OCI-LY7 (cell line): ENCODE measurements at regions not wholly inside any gene's neighbourhood (a gene's known extent, or its start where the extent isn't known, plus 50 kb on each side); places are given as distances from the start of the nearest gene placed in this dataset.
"Not testable (repeated sequence)": the region's sequence is repeated elsewhere in the genome, so short reads cannot be mapped to it uniquely, and the experiment has no call there.

Experiments
- BruUV-seq: library from RNA; stranded (reverse); fragments of 400-500 nt; replicated peaks from 2 replicates; lab custom pipeline; 2021; lab: Mats Ljungman, UMichigan
- CTCF ChIA-PET: fragments of 300-600 bp; sonication (Branson Sonifier 250); formaldehyde crosslinking; loops from one replicate; lab custom pipeline; 2022; ENCODE audit warnings: antibody characterized with exemption; ENCODE audit not compliant: unreplicated experiment; lab: Charles Lee
- POLR2A ChIA-PET: fragments of 300-600 bp; sonication (Branson Sonifier 250); formaldehyde crosslinking; loops from one replicate; lab custom pipeline; 2022; ENCODE audit warnings: antibody characterized with exemption; lab: Charles Lee
- DNase-seq: peaks from one replicate; pipeline ENCODE4 v3.0.0-alpha.2; 2015; ENCODE audit warnings: low spot score
- H2AFZ ChIP-seq: fragments of 200-600 bp; sonication (generic), shearing (Covaris generic); 2 replicates; pipeline ENCODE4 v1.6.1; 2014; ENCODE audit warnings: mild to moderate bottlenecking, antibody characterized with exemption, low read length, moderate library complexity
- H3K27ac ChIP-seq: fragments of 200-600 bp; sonication (generic); 2 replicates; pipeline ENCODE4 v1.5.1; 2014; ENCODE audit warnings: mixed run types, low read depth, mild to moderate bottlenecking, moderate library complexity, low read length, inconsistent platforms; ENCODE audit not compliant: poor library complexity, severe bottlenecking
- H3K36me3 ChIP-seq: fragments of 200-600 bp; sonication (generic); 2 replicates; pipeline ENCODE4 v1.6.1; 2014; ENCODE audit warnings: mild to moderate bottlenecking, antibody characterized with exemption, low read length, moderate library complexity, mixed read lengths; ENCODE audit not compliant: insufficient read depth
- H3K4me1 ChIP-seq: fragments of 200-600 bp; sonication (generic); 2 replicates; pipeline ENCODE4 v1.5.1; 2014; ENCODE audit warnings: mild to moderate bottlenecking, low read length; ENCODE audit not compliant: insufficient read depth, poor library complexity, severe bottlenecking
- H3K4me2 ChIP-seq: fragments of 200-600 bp; sonication (generic); 2 replicates; pipeline ENCODE4 v1.6.1; 2014; ENCODE audit warnings: mild to moderate bottlenecking, low read length
- H3K4me3 ChIP-seq: fragments of 200-600 bp; sonication (generic); 2 replicates; pipeline ENCODE4 v1.5.1; 2014; ENCODE audit warnings: mild to moderate bottlenecking, low read depth, low read length; ENCODE audit not compliant: poor library complexity, severe bottlenecking
- H3K79me2 ChIP-seq: fragments of 200-600 bp; sonication (generic); 2 replicates; pipeline ENCODE4 v1.6.1; 2016; ENCODE audit warnings: low read depth, mild to moderate bottlenecking, low read length, moderate library complexity, mixed read lengths; ENCODE audit not compliant: insufficient read depth
- H3K9me2 ChIP-seq: fragments of 200-600 bp; sonication (generic); 2 replicates; pipeline ENCODE4 v1.6.1; 2016; ENCODE audit warnings: mild to moderate bottlenecking, low read length, mixed read lengths; ENCODE audit not compliant: insufficient read depth
- H3K9me3 ChIP-seq: fragments of 200-600 bp; sonication (generic); 2 replicates; pipeline ENCODE4 v1.6.1; 2014; ENCODE audit warnings: mild to moderate bottlenecking, mixed run types, low read length, mixed read lengths
- H4K20me1 ChIP-seq: fragments of 200-600 bp; sonication (generic); 2 replicates; pipeline ENCODE4 v1.6.1; 2014; ENCODE audit warnings: mild to moderate bottlenecking, antibody characterized with exemption, low read length, moderate library complexity, mixed read lengths; ENCODE audit not compliant: insufficient read depth
- CTCF ChIP-seq: fragments of 200-600 bp; sonication (generic); conservative IDR thresholded peaks from 2 replicates; pipeline ENCODE4 v1.5.1; 2014; ENCODE audit warnings: mild to moderate bottlenecking, antibody characterized with exemption, low read length, moderate library complexity, mixed read lengths
- EZH2phosphoT487 ChIP-seq: fragments of 200-600 bp; sonication (generic); IDR thresholded peaks from 2 replicates; pipeline ENCODE4 v1.6.1; 2018; ENCODE audit warnings: low read depth, borderline replicate concordance, mild to moderate bottlenecking, mixed run types, antibody characterized with exemption, low read length, moderate library complexity, mixed read lengths
- intact Hi-C: fragments of 100-400 bp; cut with micrococcal nuclease; formaldehyde crosslinking; loops from one replicate; pipeline ENCODE4 v1.10.0; 2022; ENCODE audit not compliant: unreplicated experiment

DNA sequence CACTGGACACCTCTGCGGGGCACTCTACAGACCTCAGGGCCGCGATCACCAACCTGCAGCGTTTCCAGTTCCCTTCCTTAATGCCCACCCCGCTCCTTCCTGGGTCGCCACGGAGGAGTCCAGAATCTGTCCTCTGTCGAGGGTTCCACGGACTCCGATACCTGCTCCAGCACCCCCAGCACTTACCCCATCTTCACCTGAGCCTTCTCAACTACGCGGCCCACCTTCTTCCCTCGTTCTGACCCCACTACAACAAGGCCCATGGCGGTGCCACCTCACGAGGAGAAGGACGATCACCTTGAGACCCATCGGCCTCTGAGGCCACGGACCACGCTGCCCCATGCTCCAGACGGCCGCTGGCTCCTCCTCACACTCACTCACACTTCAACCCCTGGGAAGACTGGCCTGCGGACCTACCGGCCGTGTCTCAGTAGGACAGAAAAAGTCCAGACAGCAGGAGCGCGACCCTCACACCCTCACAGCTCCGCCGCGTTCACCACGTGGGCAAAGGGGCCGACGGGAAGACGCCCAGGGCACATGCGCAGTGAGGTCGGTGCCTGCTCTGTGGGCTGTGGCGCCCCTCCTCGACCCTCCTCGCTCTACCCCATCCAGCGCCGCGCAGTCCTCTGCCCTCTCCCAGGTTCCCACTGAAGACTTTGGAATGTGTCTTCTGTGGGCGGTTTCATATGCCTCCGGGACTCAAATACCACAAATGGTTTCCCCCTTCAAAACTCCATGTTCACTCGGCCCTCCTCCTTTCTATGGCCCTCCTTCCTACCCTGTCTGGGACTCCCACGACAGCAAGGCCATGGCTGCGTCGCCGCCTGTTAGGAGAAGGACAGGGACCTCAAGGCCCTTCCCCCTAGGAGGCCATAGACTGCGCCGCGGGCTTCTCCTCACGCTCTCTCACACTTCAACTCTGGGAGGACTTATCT is 193.9 kb upstream of the PHF14 start:
- H3K4me2 ChIP-seq, result no peak overlapping the region

GRCh38 chr7:10780400-10780747 is 193.3 kb upstream of the PHF14 start:
- Histone ChIP-seq H3K9me2 (no peaks in the 10 kb centered on the region), H3K4me1 (no peaks in the 10 kb centered on the region), H3K36me3 (no peaks in the 10 kb centered on the region), H4K20me1 (no peaks in the 10 kb centered on the region), H3K79me2 (no peaks in the 10 kb centered on the region), H2AFZ (no peak overlapping the region), H3K4me2 (no peak overlapping the region), H3K4me3 (no peak overlapping the region), H3K9me3 (no peaks in the 10 kb centered on the region), H3K27ac (no peak overlapping the region)
- POLR2A ChIA-PET, result no interaction called here
- no peak for DNase-seq
- CTCF ChIA-PET, result no interaction called here
- no TSS peak for BruUV-seq
- TF ChIP-seq CTCF (no peak), EZH2phosphoT487 (no peak)
- intact Hi-C loops, result no loop called here

More for the DNA sequence above, 193.9 kb upstream of the PHF14 start:
- no peak overlapping the region for H3K27ac ChIP-seq
- ChIA-PET POLR2A (no interaction called here), CTCF (no interaction called here)
- no peak for TF ChIP-seq CTCF
- TF ChIP-seq EZH2phosphoT487, result no peak
- H4K20me1 ChIP-seq, result no peaks in the 10 kb centered on the region
- no peaks in the 10 kb centered on the region for H3K36me3 ChIP-seq
- no TSS peak for BruUV-seq
- no peaks in the 10 kb centered on the region for H3K4me1 ChIP-seq
- H3K79me2 ChIP-seq, result no peaks in the 10 kb centered on the region
- no peak overlapping the region for H2AFZ ChIP-seq
- DNase-seq, result no peak
- H3K4me3 ChIP-seq, result no peak overlapping the region
- no peaks in the 10 kb centered on the region for H3K9me2 ChIP-seq
- no peaks in the 10 kb centered on the region for H3K9me3 ChIP-seq
- intact Hi-C loops, result no loop called here

- H3K4me2 ChIP-seq, H3K4me3 ChIP-seq, BruUV-seq, H2AFZ ChIP-seq, intact Hi-C loops, H3K36me3 ChIP-seq, H3K4me1 ChIP-seq, H4K20me1 ChIP-seq, H3K27ac ChIP-seq, POLR2A ChIA-PET, DNase-seq, H3K9me2 ChIP-seq, CTCF ChIA-PET, H3K79me2 ChIP-seq, H3K9me3 ChIP-seq: not testable (repeated sequence)
These were observed 186.7 kb upstream of the PHF14 start for GRCh38 chr7:10786976-10787375.
